Activated CD4-positive, alpha-beta T cell treated with anti-CD3 and anti-CD28 coated beads, Interleukin-2, amount 50 U/mL, for 1 hour (primary cell): ENCODE measurements at regions not wholly inside any gene's neighbourhood (a gene's known extent, or its start where the extent isn't known, plus 50 kb on each side); places are given as distances from the start of the nearest gene placed in this dataset.
A peak's percentile ranks its signal among the peaks of the same experiment; 100 is the strongest.

Experiments
- DNase-seq: peaks from one replicate; pipeline ENCODE4 v3.0.0-alpha.2; 2020

GRCh38 chr2:94939349-94939748, 68.1 kb downstream of the TEKT4 start:
- no peak for DNase-seq

- DNase-seq, result no peak
Measured at GRCh38 chr2:94947097-94948016, 76.1 kb downstream of the TEKT4 start.

GRCh38 chr2:94955702-94956101, 69.8 kb upstream of the MAL start:
- no peak for DNase-seq

GRCh38 chr2:94956797-94957391, 68.6 kb upstream of the MAL start:
- DNase-seq, result peak; percentile 34

GRCh38 chr2:94958245-94958644, 67.3 kb upstream of the MAL start:
- DNase-seq, result no peak

GRCh38 chr2:94960266-94960665, 65.2 kb upstream of the MAL start:
- no peak for DNase-seq

- no peak for DNase-seq
Measured at GRCh38 chr2:94960751-94961150, 64.8 kb upstream of the MAL start.

GRCh38 chr2:94964193-94964592, 61.3 kb upstream of the MAL start:
- no peak for DNase-seq

GRCh38 chr2:94966689-94967088, 58.8 kb upstream of the MAL start:
- no peak for DNase-seq

GRCh38 chr2:94970353-94970752, 55.2 kb upstream of the MAL start:
- DNase-seq, result no peak
